A549 (cell line): ENCODE measurements at regions not wholly inside any gene's neighbourhood (a gene's known extent, or its start where the extent isn't known, plus 50 kb on each side); places are given as distances from the start of the nearest gene placed in this dataset.
A peak's percentile ranks its signal among the peaks of the same experiment; 100 is the strongest.

ENCODE experiments used
- ATAC-seq, 2 experiments: fragments of 200-7000 bp in 1 of 2; fragments of >200 bp in 1 of 2; cut with Nextera tagmentation in 1 of 2; cut with Tn5 transposase in 1 of 2; 3 replicates each; pipeline versions ENCODE4 v1.8.0 to v1.9.1; 2018 to 2020; ENCODE audit warnings: mild to moderate bottlenecking in 1 of 2, moderate library complexity in 1 of 2
- CTCF ChIA-PET: fragments of 300-600 bp; sonication (Branson Sonifier 250); formaldehyde crosslinking; extraction: SDS; loops from one replicate; lab custom pipeline; 2021; ENCODE audit warnings: antibody characterized with exemption, inconsistent platforms; lab: Yijun Ruan, JAX
- POLR2A ChIA-PET: fragments of 350-600 bp; formaldehyde crosslinking; extraction: SDS; loops from one replicate; lab custom pipeline; 2021; ENCODE audit warnings: antibody characterized with exemption, inconsistent platforms; lab: Yijun Ruan, JAX
- DNase-seq, 2 experiments: peaks; one replicate each; pipeline versions ENCODE4 v3.0.0 to v3.0.0-alpha.2; 2011 to 2016; ENCODE audit warnings: low read depth in 1 of 2, low spot score in 1 of 2
- FAIRE-seq: peaks from 2 replicates; lab custom pipeline; 2011; peaks lifted over from hg19 to GRCh38; lab: Jason Lieb, UNC
- H3K27ac ChIP-seq, 2 experiments: fragments of >200 bp; sonication (Bioruptor Twin); formaldehyde crosslinking; 3 replicates each; pipeline ENCODE4 v1.5.1; 2016 to 2017
- H3K4me1 ChIP-seq: fragments of >200 bp; sonication (Bioruptor Twin); formaldehyde crosslinking; 3 replicates; pipeline ENCODE4 v1.6.1; 2016
- H3K4me2 ChIP-seq: fragments of >200 bp; sonication (Bioruptor Twin); formaldehyde crosslinking; 3 replicates; pipeline ENCODE4 v1.6.1; 2016
- H3K4me3 ChIP-seq: fragments of >200 bp; sonication (Bioruptor Twin); formaldehyde crosslinking; 3 replicates; pipeline ENCODE4 v1.5.1; 2016
- H3K9me3 ChIP-seq: fragments of >200 bp; sonication (Bioruptor Twin); formaldehyde crosslinking; 3 replicates; pipeline ENCODE4 v1.6.1; 2016
- EHMT2 ChIP-seq: fragments of 200-600 bp; sonication (generic); IDR thresholded peaks from 2 replicates; pipeline ENCODE4 v1.6.1; 2016; ENCODE audit warnings: antibody characterized with exemption, low read depth, mild to moderate bottlenecking, moderate library complexity
- ELK1 ChIP-seq: fragments of 150-350 bp; IDR thresholded peaks from 2 replicates; pipeline ENCODE4 v1.6.1; 2014; ENCODE audit warnings: low read depth, mild to moderate bottlenecking, low read length
- EP300 ChIP-seq, 2 experiments: fragments of >200 bp; sonication (Bioruptor Twin); formaldehyde crosslinking; IDR thresholded peaks; 2 replicates in 1 of 2; 3 replicates in 1 of 2; pipeline ENCODE4 v1.6.1; 2016 to 2017
- FOSL2 ChIP-seq, 2 experiments: fragments of 450-650 bp in 1 of 2; fragments of >200 bp in 1 of 2; sonication (Bioruptor Twin) in 1 of 2; formaldehyde crosslinking; IDR thresholded peaks; 2 replicates each; pipeline versions ENCODE4 v1.5.0 to v1.6.1; 2016 to 2020; ENCODE audit warnings: mild to moderate bottlenecking in 1 of 2, moderate library complexity in 1 of 2
- FOXS1 ChIP-seq: fragments of 250-450 bp; sonication (Bioruptor Pico); IDR thresholded peaks from 2 replicates; pipeline ENCODE4 v1.5.0; 2020; ENCODE audit warnings: mild to moderate bottlenecking, moderate library complexity
- GATA3 ChIP-seq: IDR thresholded peaks from 2 replicates; pipeline ENCODE4 v1.6.1; 2012; ENCODE audit warnings: borderline replicate concordance
- HDAC2 ChIP-seq: fragments of 200-600 bp; sonication (generic); IDR thresholded peaks from 2 replicates; pipeline ENCODE4 v1.6.1; 2016
- HES2 ChIP-seq: fragments of >200 bp; sonication (Bioruptor Twin); formaldehyde crosslinking; IDR thresholded peaks from 2 replicates; pipeline ENCODE4 v1.6.1; 2016
- HEYL ChIP-seq: fragments of 250-450 bp; sonication (Bioruptor Pico); IDR thresholded peaks from 2 replicates; pipeline ENCODE4 v1.8.0; 2021; ENCODE audit warnings: mild to moderate bottlenecking, moderate library complexity
- HOXA7 ChIP-seq: fragments of 250-450 bp; sonication (Bioruptor Pico); IDR thresholded peaks from 2 replicates; pipeline ENCODE4 v1.5.0; 2020; ENCODE audit warnings: mild to moderate bottlenecking, moderate library complexity
- HOXB13 ChIP-seq: fragments of 250-450 bp; sonication (Bioruptor Pico); IDR thresholded peaks from 2 replicates; pipeline ENCODE4 v1.5.0; 2020; ENCODE audit warnings: low read depth, mild to moderate bottlenecking, moderate library complexity
- HOXB5 ChIP-seq: fragments of 250-450 bp; sonication (Bioruptor Pico); IDR thresholded peaks from 2 replicates; pipeline ENCODE4 v1.5.0; 2020; ENCODE audit warnings: mild to moderate bottlenecking, moderate library complexity
- JUN ChIP-seq, 2 experiments: fragments of >200 bp; sonication (Bioruptor Twin); formaldehyde crosslinking; IDR thresholded peaks; 2 replicates in 1 of 2; 3 replicates in 1 of 2; pipeline ENCODE4 v1.6.1; 2016 to 2017
- JUNB ChIP-seq: fragments of >200 bp; sonication (Bioruptor Twin); formaldehyde crosslinking; IDR thresholded peaks from 2 replicates; pipeline ENCODE4 v1.6.1; 2016
- KDM5A ChIP-seq: fragments of 200-600 bp; sonication (generic); IDR thresholded peaks from 2 replicates; pipeline ENCODE4 v1.6.1; 2016; ENCODE audit warnings: antibody characterized with exemption, mild to moderate bottlenecking
- MAZ ChIP-seq: fragments of 150-350 bp; IDR thresholded peaks from 2 replicates; pipeline ENCODE4 v1.6.1; 2014; ENCODE audit warnings: antibody characterized with exemption, low read depth, low read length, borderline replicate concordance
- POLR2AphosphoS2 ChIP-seq: conservative IDR thresholded peaks from 2 replicates; pipeline ENCODE4 v1.6.1; 2012; ENCODE audit warnings: low read length, improper control_type of control experiment, inconsistent platforms
- RAD21 ChIP-seq, 2 experiments: fragments of >200 bp in 1 of 2; sonication (Bioruptor Twin) in 1 of 2; formaldehyde crosslinking in 1 of 2; IDR thresholded peaks in 1 of 2; conservative IDR thresholded peaks in 1 of 2; 2 replicates in 1 of 2; 3 replicates in 1 of 2; pipeline ENCODE4 v1.6.1; 2012 to 2018; ENCODE audit warnings: inconsistent platforms in 1 of 2
- REST ChIP-seq: fragments of 200-600 bp; sonication (generic); IDR thresholded peaks from 2 replicates; pipeline ENCODE4 v1.6.1; 2016; ENCODE audit warnings: antibody characterized with exemption, mild to moderate bottlenecking, moderate library complexity
- SMC3 ChIP-seq: fragments of >200 bp; sonication (Bioruptor Twin); formaldehyde crosslinking; IDR thresholded peaks from 3 replicates; pipeline ENCODE4 v1.6.1; 2018; ENCODE audit warnings: inconsistent platforms
- TFCP2L1 ChIP-seq: fragments of 250-450 bp; sonication (Bioruptor Pico); IDR thresholded peaks from 2 replicates; pipeline ENCODE4 v1.5.0; 2021; ENCODE audit warnings: mild to moderate bottlenecking
- TP53 ChIP-seq: fragments of 250-450 bp; sonication (Bioruptor Pico); IDR thresholded peaks from 2 replicates; pipeline ENCODE4 v1.5.0; 2021; ENCODE audit warnings: mild to moderate bottlenecking, moderate library complexity
- ZFP36 ChIP-seq: fragments of 450-650 bp; IDR thresholded peaks from 2 replicates; pipeline ENCODE4 v1.6.1; 2014; ENCODE audit warnings: borderline replicate concordance; ENCODE audit not compliant: partially characterized antibody
- ZSCAN20 ChIP-seq: fragments of 250-450 bp; sonication (Bioruptor Pico); IDR thresholded peaks from 2 replicates; pipeline ENCODE4 v1.8.0; 2022; ENCODE audit warnings: mild to moderate bottlenecking, moderate library complexity
- WGBS: methylation state at CpG from one replicate; pipeline ENCODE4 v1.1.6; 2017; ENCODE audit errors: missing lambda C conversion rate; 5-methylcytosine and 5-hydroxymethylcytosine counted together

DNA sequence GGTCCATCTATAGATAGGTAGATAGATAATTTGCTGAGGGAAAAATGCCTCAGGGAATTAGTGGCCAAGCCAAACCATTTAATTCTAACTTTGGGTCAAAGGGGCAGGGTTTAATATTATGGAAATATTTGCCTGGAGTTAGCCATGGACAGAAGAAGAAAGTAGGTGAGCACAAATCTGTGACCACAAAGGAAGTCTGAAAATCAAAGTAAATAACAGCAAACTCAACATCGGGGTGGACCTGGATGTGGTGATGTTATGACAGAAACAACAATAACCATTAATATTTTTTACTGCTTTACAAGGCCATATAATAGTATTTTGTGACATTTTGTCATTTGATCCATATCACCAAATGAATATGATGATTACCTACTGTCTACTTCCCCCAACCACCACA is 578.0 kb upstream of the MGAT4C start:
- CTCF ChIA-PET, result no interaction called here
- Histone ChIP-seq H3K4me1 (no peaks in the 10 kb centered on the region), H3K4me3 (no peak overlapping the region), H3K4me2 (no peak overlapping the region), H3K9me3 (no peaks in the 10 kb centered on the region), H3K27ac (no peak overlapping the region)
- FAIRE-seq, result no peak
- DNase-seq, result no peak
- TF ChIP-seq HOXB13 (CRISPR knock-in tag), result no peak
- no peak for TF ChIP-seq ZFP36
- TF ChIP-seq TFCP2L1 (CRISPR knock-in tag), result no peak
- no peak for TF ChIP-seq HOXA7 (CRISPR knock-in tag)
- TF ChIP-seq JUN (IDR thresholded peaks at IDR 0.05), result no peak
- no peak for TF ChIP-seq EHMT2
- TF ChIP-seq RAD21 (conservative IDR thresholded peaks at IDR 0.05 in 1 of 2, IDR thresholded peaks at IDR 0.05 in 1 of 2), result no peak
- TF ChIP-seq REST, result no peak
- TF ChIP-seq ELK1, result no peak
- TF ChIP-seq ZSCAN20 (CRISPR knock-in tag), result no peak
- TF ChIP-seq SMC3, result no peak
- no peak for TF ChIP-seq HES2
- no peak for TF ChIP-seq HEYL
- TF ChIP-seq KDM5A, result no peak
- no peak for TF ChIP-seq HDAC2
- TF ChIP-seq HOXB5 (CRISPR knock-in tag), result no peak
- no peak for TF ChIP-seq MAZ
- TF ChIP-seq EP300 (IDR thresholded peaks at IDR 0.05), result no peak
- POLR2A ChIA-PET, result no interaction called here
- ATAC-seq, result no peak
- 29% methylated on average over 1 of the region's 1 CpG for WGBS

GRCh38 chr12:86827409-86827808 is 571.2 kb upstream of the MGAT4C start:
- H3K9me3 ChIP-seq, result no peaks in the 10 kb centered on the region
- no peak overlapping the region for H3K27ac ChIP-seq
- H3K4me1 ChIP-seq, result peaks cover 9% of the 10 kb centered on the region; the same call in 1 of the 3 replicates
- no peak overlapping the region for H3K4me3 ChIP-seq
- CTCF ChIA-PET, result no interaction called here
- DNase-seq (peak in 1 of 2 experiments; percentile 67), ATAC-seq (peak in 1 of 2 experiments; percentile 80; a peak in 3 of 6 replicates), FAIRE-seq (no peak)
- H3K4me2 ChIP-seq, result peak overlapping the region; percentile 28; the same call in 2 of the 3 replicates
- POLR2A ChIA-PET, result no interaction called here
- WGBS, result 2% methylated on average over 2 of the region's 2 CpGs
- TF ChIP-seq TP53, result no peak
- no peak for TF ChIP-seq FOXS1
- TF ChIP-seq JUNB, result no peak
- peak; percentile 90 for TF ChIP-seq GATA3
- no peak for TF ChIP-seq POLR2AphosphoS2
- peak; percentile 34 for TF ChIP-seq ZFP36
- no peak for TF ChIP-seq FOSL2 (IDR thresholded peaks at IDR 0.05)
- peak; percentile 57 for TF ChIP-seq FOSL2 (CRISPR knock-in tag; IDR thresholded peaks at IDR 0.05)
- TF ChIP-seq ZSCAN20 (CRISPR knock-in tag), result no peak
